Spleen (tissue), 7 donors: ENCODE measurements at regions not wholly inside any gene's neighbourhood (a gene's known extent, or its start where the extent isn't known, plus 50 kb on each side); places are given as distances from the start of the nearest gene placed in this dataset.

Experiments
- CTCF ChIP-seq, 11 experiments: fragments of 200-600 bp in 7 of 11; fragments of 450-650 bp in 4 of 11; sonication (generic) in 4 of 11; IDR thresholded peaks in 8 of 11; conservative IDR thresholded peaks in 3 of 11; 1 replicate in 7 of 11; 2 replicates in 4 of 11; pipeline versions ENCODE4 v1.4.0 to v1.8.0; 2016 to 2021; ENCODE audit warnings: antibody characterized with exemption in 11 of 11, inconsistent platforms in 4 of 11, mild to moderate bottlenecking in 1 of 11
- POLR2A ChIP-seq, 3 donors: fragments of 450-650 bp; IDR thresholded peaks; one replicate each; pipeline ENCODE4 v1.5.1; 2017; ENCODE audit warnings: antibody characterized with exemption in 3 of 3, mild to moderate bottlenecking in 1 of 3
- POLR2AphosphoS5 ChIP-seq, 3 donors: sonication (generic); formaldehyde crosslinking; IDR thresholded peaks; one replicate each; pipeline ENCODE4 v1.5.1; 2017; ENCODE audit warnings: antibody characterized with exemption in 3 of 3
- donor health status: DM: no; HTN: no; CAD: no; lungs with moderate emphysema.
- donor health status: DM: no; HTN: no; CAD: no.
- donor health status: DM: no; HTN: no; CAD: no.

DNA sequence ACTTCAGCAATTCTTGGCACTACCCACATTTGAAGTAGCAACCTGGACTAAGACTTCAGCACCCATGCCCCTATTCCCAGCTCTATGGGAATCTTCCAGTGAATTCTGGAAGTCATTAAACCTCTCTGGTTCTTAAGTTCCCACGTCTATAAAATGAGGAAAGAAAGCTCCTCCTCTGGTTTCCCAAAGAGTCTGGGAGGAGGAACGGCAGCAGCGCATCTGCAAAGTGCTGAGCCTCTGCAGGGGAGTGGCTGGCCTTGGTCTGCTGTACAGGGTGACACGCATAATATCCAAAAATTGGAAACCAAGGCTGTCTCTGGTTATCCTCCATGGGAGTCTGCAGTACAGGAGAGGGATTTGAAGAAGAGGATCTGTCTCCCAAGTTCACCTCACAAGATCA is 73.6 kb upstream of the TP53I11 start:
- TF ChIP-seq CTCF (IDR thresholded peaks at IDR 0.05 in 8 of 11, conservative IDR thresholded peaks at IDR 0.05 in 3 of 11) (no peak), POLR2AphosphoS5 (IDR thresholded peaks at IDR 0.05) (no peak), POLR2A (IDR thresholded peaks at IDR 0.05) (no peak)
